NCI-H1694 (cell line): ENCODE measurements at regions not wholly inside any gene's neighbourhood (a gene's known extent, or its start where the extent isn't known, plus 50 kb on each side); places are given as distances from the start of the nearest gene placed in this dataset.

ENCODE experiments used
- DNase-seq: peaks from one replicate; lab custom pipeline; 2025; lab: John Stamatoyannopoulos, UW

- DNase-seq, result no peak
These were observed 134.4 kb upstream of the BTBD3 start for GRCh38 chr20:11783102-11783850.

- DNase-seq, result no peak
These were observed 131.7 kb upstream of the BTBD3 start for GRCh38 chr20:11785885-11786507.

- DNase-seq, result no peak
These were observed 127.6 kb upstream of the BTBD3 start for GRCh38 chr20:11790046-11790445.

- DNase-seq, result no peak
These were observed 126.4 kb upstream of the BTBD3 start for GRCh38 chr20:11791316-11791715.

- DNase-seq, result no peak
These were observed 125.7 kb upstream of the BTBD3 start for GRCh38 chr20:11791835-11792567.

- no peak for DNase-seq
These were observed 125.1 kb upstream of the BTBD3 start for GRCh38 chr20:11792568-11792953.

GRCh38 chr20:11794525-11794924, 123.2 kb upstream of the BTBD3 start:
- DNase-seq, result no peak

- DNase-seq, result no peak
These were observed 122.5 kb upstream of the BTBD3 start for GRCh38 chr20:11795071-11795615.

- no peak for DNase-seq
These were observed 121.7 kb upstream of the BTBD3 start for GRCh38 chr20:11796026-11796425.

- DNase-seq, result no peak
These were observed 120.5 kb upstream of the BTBD3 start for GRCh38 chr20:11797156-11797555.

- no peak for DNase-seq
These were observed 118.4 kb upstream of the BTBD3 start for GRCh38 chr20:11799281-11799684.

GRCh38 chr20:11807054-11808048, 110.3 kb upstream of the BTBD3 start:
- DNase-seq, result no peak

GRCh38 chr20:11808841-11809240, 108.9 kb upstream of the BTBD3 start:
- no peak for DNase-seq

- DNase-seq, result no peak
These were observed 107.2 kb upstream of the BTBD3 start for GRCh38 chr20:11810311-11811083.

- no peak for DNase-seq
These were observed 104.4 kb upstream of the BTBD3 start for GRCh38 chr20:11813106-11813890.

GRCh38 chr20:11814267-11814666, 103.4 kb upstream of the BTBD3 start:
- no peak for DNase-seq

GRCh38 chr20:11820838-11821237, 96.9 kb upstream of the BTBD3 start:
- no peak for DNase-seq

- no peak for DNase-seq
These were observed 95.2 kb upstream of the BTBD3 start for GRCh38 chr20:11822540-11822794.

GRCh38 chr20:11826334-11826733, 91.4 kb upstream of the BTBD3 start:
- no peak for DNase-seq

GRCh38 chr20:11832397-11832796, 85.3 kb upstream of the BTBD3 start:
- DNase-seq, result no peak
